ENCODE measurements at regions not wholly inside any gene's neighbourhood (a gene's known extent, or its start where the extent isn't known, plus 50 kb on each side); places are given as distances from the start of the nearest gene placed in this dataset.

- no peak overlapping the region for H3K27ac ChIP-seq (ENCODE audit: low read depth, low read length)
- peaks cover 0 to 7% (median 3%) of the 10 kb centered on the region in 5 donors for H3K27me3 ChIP-seq (ENCODE audit: control insufficient read depth in 5 of 5, insufficient read depth in 4 of 5, low read length in 5 of 5)
- H3K4me1 ChIP-seq (ENCODE audit: control insufficient read depth in 5 of 5, insufficient read depth in 5 of 5, low read length in 5 of 5): peaks cover 0 to 9% (median 3%) of the 10 kb centered on the region in 5 donors
- H3K36me3 ChIP-seq (ENCODE audit: control insufficient read depth in 5 of 5, insufficient read depth in 5 of 5, low read length in 5 of 5): no peaks in the 10 kb centered on the region
- no peak overlapping the region for H3K4me3 ChIP-seq (ENCODE audit: low read depth in 1 of 5, low read length in 5 of 5)
- H3K9me3 ChIP-seq (ENCODE audit: control insufficient read depth in 5 of 5, low read length in 5 of 5): no peaks in the 10 kb centered on the region
- H3K9ac ChIP-seq (ENCODE audit: low read length in 5 of 5): no peak overlapping the region
Observed at GRCh38 chr2:234378440-234378839, 118.4 kb downstream of the ARL4C start.

DNA sequence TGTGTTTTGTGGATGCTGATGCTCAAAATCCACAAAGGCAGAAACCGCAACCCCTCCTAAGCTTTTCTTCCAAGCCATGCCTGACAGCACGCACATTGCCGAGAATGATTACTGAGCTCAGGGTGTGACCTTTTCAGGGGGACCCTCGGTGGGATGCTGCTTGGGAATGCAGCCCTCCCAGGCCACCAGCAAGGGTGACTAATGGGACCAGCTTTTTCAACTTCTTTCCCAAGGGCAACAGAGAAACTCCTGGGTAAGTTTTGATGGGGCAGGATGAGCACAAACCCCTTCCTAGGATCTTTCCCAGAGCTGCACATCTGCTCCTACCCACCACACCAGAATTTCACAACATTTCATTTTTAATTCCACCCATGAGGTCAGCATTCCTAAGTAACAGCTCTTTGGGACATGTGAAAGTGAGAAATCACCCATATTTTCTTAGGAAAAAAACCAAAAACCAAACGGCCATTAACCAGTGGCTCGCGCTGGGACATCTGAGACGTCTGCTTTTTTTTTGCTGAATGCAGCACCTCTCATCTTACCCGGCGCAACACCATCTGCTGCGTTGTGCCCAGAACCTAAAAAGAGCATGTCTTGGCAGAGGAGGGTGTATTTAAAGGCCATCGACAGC, 119.0 kb downstream of the ARL4C start:
- no peak overlapping the region for H3K27ac ChIP-seq (ENCODE audit: low read depth, low read length)

GRCh38 chr2:234376229-234376628, 120.7 kb downstream of the ARL4C start:
- H3K27me3 ChIP-seq (ENCODE audit: control insufficient read depth in 5 of 5, insufficient read depth in 4 of 5, low read length in 5 of 5): peaks cover 0 to 7% (median 3%) of the 10 kb centered on the region in 5 donors
- H3K27ac ChIP-seq (ENCODE audit: low read depth, low read length): no peak overlapping the region

More for the DNA sequence above, 119.0 kb downstream of the ARL4C start:
- Histone ChIP-seq H3K27me3 (ENCODE audit: control insufficient read depth in 5 of 5, insufficient read depth in 4 of 5, low read length in 5 of 5) (peaks cover 0 to 7% (median 3%) of the 10 kb centered on the region in 5 donors), H3K4me1 (ENCODE audit: control insufficient read depth in 5 of 5, insufficient read depth in 5 of 5, low read length in 5 of 5) (peaks cover 0 to 9% (median 3%) of the 10 kb centered on the region in 5 donors), H3K4me3 (ENCODE audit: low read depth in 1 of 5, low read length in 5 of 5) (no peak overlapping the region), H3K9me3 (ENCODE audit: control insufficient read depth in 5 of 5, low read length in 5 of 5) (no peaks in the 10 kb centered on the region), H3K9ac (ENCODE audit: low read length in 5 of 5) (no peak overlapping the region), H3K36me3 (ENCODE audit: control insufficient read depth in 5 of 5, insufficient read depth in 5 of 5, low read length in 5 of 5) (no peaks in the 10 kb centered on the region)

DNA sequence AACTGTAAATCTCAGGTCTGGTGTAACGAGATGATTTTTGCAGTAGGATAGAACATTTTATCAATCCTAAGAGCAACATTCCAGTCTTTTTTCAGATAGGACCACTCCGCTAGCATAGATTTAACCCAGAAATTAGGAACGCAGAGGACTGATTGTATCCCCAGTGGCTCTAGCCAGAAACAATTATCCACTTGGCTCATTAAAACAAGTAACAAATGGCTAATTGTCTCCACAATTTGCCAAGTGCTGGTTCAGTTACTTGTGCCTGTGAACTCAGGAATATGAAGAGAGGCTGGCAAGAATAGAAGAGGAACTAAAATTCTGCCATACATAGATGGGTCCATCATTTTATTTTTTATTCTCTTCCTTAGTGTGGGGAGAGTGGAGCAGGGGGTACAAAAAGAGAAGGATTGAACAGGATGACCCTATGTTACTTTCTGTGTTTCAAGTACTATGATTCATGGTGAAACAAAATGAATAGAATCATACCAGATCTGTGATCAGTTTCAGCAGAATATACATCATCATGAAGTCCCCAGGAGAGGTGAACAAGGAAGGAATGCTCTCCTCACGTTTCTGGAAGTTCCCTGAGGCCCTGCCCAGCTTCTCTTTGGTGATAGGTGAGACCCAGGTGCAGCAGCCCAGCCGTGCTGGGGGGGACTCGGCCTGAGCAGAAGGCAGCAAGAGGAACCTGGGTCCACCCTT, 121.6 kb downstream of the ARL4C start:
- Histone ChIP-seq H3K4me1 (ENCODE audit: control insufficient read depth in 5 of 5, insufficient read depth in 5 of 5, low read length in 5 of 5) (peaks cover 0 to 9% (median 3%) of the 10 kb centered on the region in 5 donors), H3K27me3 (ENCODE audit: control insufficient read depth in 5 of 5, insufficient read depth in 4 of 5, low read length in 5 of 5) (peaks cover 0 to 7% (median 3%) of the 10 kb centered on the region in 5 donors)

More at GRCh38 chr2:234376229-234376628, 120.7 kb downstream of the ARL4C start:
- H3K9me3 ChIP-seq (ENCODE audit: control insufficient read depth in 5 of 5, low read length in 5 of 5): no peaks in the 10 kb centered on the region
- peaks cover 0 to 9% (median 3%) of the 10 kb centered on the region in 5 donors for H3K4me1 ChIP-seq (ENCODE audit: control insufficient read depth in 5 of 5, insufficient read depth in 5 of 5, low read length in 5 of 5)
- no peaks in the 10 kb centered on the region for H3K36me3 ChIP-seq (ENCODE audit: control insufficient read depth in 5 of 5, insufficient read depth in 5 of 5, low read length in 5 of 5)
- no peak overlapping the region for H3K4me3 ChIP-seq (ENCODE audit: low read depth in 1 of 5, low read length in 5 of 5)
- H3K9ac ChIP-seq (ENCODE audit: low read length in 5 of 5): no peak overlapping the region

GRCh38 chr2:234374736-234375135, 122.1 kb downstream of the ARL4C start:
- peaks cover 0 to 9% (median 3%) of the 10 kb centered on the region in 5 donors for H3K4me1 ChIP-seq (ENCODE audit: control insufficient read depth in 5 of 5, insufficient read depth in 5 of 5, low read length in 5 of 5)
- H3K9ac ChIP-seq (ENCODE audit: low read length in 5 of 5): no peak overlapping the region
- peaks cover 0 to 7% (median 3%) of the 10 kb centered on the region in 5 donors for H3K27me3 ChIP-seq (ENCODE audit: control insufficient read depth in 5 of 5, insufficient read depth in 4 of 5, low read length in 5 of 5)
- H3K27ac ChIP-seq (ENCODE audit: low read depth, low read length): no peak overlapping the region
- no peaks in the 10 kb centered on the region for H3K36me3 ChIP-seq (ENCODE audit: control insufficient read depth in 5 of 5, insufficient read depth in 5 of 5, low read length in 5 of 5)
- no peaks in the 10 kb centered on the region for H3K9me3 ChIP-seq (ENCODE audit: control insufficient read depth in 5 of 5, low read length in 5 of 5)
- no peak overlapping the region for H3K4me3 ChIP-seq (ENCODE audit: low read depth in 1 of 5, low read length in 5 of 5)

More for the DNA sequence above, 121.6 kb downstream of the ARL4C start:
- no peak overlapping the region for H3K27ac ChIP-seq (ENCODE audit: low read depth, low read length)
- no peak overlapping the region for H3K4me3 ChIP-seq (ENCODE audit: low read depth in 1 of 5, low read length in 5 of 5)
- no peak overlapping the region for H3K9ac ChIP-seq (ENCODE audit: low read length in 5 of 5)
- no peaks in the 10 kb centered on the region for H3K9me3 ChIP-seq (ENCODE audit: control insufficient read depth in 5 of 5, low read length in 5 of 5)
- no peaks in the 10 kb centered on the region for H3K36me3 ChIP-seq (ENCODE audit: control insufficient read depth in 5 of 5, insufficient read depth in 5 of 5, low read length in 5 of 5)

DNA sequence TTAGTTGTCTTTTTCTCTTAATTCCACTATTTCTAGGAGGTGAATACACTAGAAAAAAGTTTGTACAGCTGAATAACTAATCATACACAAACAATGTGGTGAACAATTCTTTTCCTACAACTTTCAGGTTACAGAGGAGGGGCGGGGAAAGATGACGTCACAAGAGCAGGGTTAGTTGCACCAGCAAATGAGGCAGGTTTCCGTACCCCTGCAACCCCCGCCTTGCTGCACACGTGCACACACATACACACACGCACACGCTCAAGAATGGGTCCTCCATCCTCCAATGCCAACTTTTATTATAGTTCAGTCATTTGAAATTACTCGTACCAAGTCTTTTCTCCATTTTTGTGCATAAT, 122.8 kb downstream of the ARL4C start:
- no peak overlapping the region for H3K27ac ChIP-seq (ENCODE audit: low read depth, low read length)
- H3K9ac ChIP-seq (ENCODE audit: low read length in 5 of 5): no peak overlapping the region
- no peak overlapping the region for H3K4me3 ChIP-seq (ENCODE audit: low read depth in 1 of 5, low read length in 5 of 5)
- H3K9me3 ChIP-seq (ENCODE audit: control insufficient read depth in 5 of 5, low read length in 5 of 5): no peaks in the 10 kb centered on the region
- peaks cover 0 to 7% (median 3%) of the 10 kb centered on the region in 5 donors for H3K27me3 ChIP-seq (ENCODE audit: control insufficient read depth in 5 of 5, insufficient read depth in 4 of 5, low read length in 5 of 5)
- H3K4me1 ChIP-seq (ENCODE audit: control insufficient read depth in 5 of 5, insufficient read depth in 5 of 5, low read length in 5 of 5): peaks cover 0 to 10% (median 3%) of the 10 kb centered on the region in 5 donors
- no peaks in the 10 kb centered on the region for H3K36me3 ChIP-seq (ENCODE audit: control insufficient read depth in 5 of 5, insufficient read depth in 5 of 5, low read length in 5 of 5)

DNA sequence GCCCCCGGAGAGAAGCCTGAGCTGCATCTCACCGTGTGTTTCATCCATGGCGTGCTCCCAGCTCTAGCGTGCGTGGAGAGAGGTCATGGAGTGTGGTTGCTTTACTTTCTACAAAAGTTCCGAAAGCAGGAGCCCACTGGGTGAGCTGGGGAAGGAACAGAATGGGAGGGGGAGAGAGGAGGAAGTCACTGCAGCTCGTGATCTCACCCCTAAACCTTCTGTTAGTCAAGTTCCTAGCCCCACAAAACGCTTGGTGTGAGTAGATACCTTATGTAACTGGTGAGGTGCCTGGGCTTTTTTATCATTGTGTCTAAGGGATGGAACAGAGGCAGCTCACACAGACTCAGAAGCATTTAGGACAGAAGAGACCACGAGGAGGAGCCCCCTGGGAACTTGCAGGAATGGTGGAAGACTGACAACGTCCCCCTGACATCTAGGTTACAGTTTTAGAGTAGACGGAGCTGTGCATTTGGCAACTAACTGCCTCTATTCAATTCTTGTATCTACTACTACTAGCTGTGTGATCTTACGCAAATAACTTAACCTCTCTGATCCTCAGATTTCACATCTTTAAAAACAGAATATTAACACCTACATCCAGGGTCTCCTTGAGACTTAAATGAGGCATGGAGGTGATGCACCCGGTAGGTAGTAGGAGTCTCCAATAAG, 123.3 kb downstream of the ARL4C start:
- H3K4me1 ChIP-seq (ENCODE audit: control insufficient read depth in 5 of 5, insufficient read depth in 5 of 5, low read length in 5 of 5): peaks cover 0 to 12% (median 7%) of the 10 kb centered on the region in 5 donors
- H3K4me3 ChIP-seq (ENCODE audit: low read depth in 1 of 5, low read length in 5 of 5): no peak overlapping the region
- no peaks in the 10 kb centered on the region for H3K9me3 ChIP-seq (ENCODE audit: control insufficient read depth in 5 of 5, low read length in 5 of 5)
- no peak overlapping the region for H3K27ac ChIP-seq (ENCODE audit: low read depth, low read length)
- no peak overlapping the region for H3K9ac ChIP-seq (ENCODE audit: low read length in 5 of 5)
- H3K27me3 ChIP-seq (ENCODE audit: control insufficient read depth in 5 of 5, insufficient read depth in 4 of 5, low read length in 5 of 5): peaks cover 0 to 7% (median 3%) of the 10 kb centered on the region in 5 donors
- H3K36me3 ChIP-seq (ENCODE audit: control insufficient read depth in 5 of 5, insufficient read depth in 5 of 5, low read length in 5 of 5): no peaks in the 10 kb centered on the region

DNA sequence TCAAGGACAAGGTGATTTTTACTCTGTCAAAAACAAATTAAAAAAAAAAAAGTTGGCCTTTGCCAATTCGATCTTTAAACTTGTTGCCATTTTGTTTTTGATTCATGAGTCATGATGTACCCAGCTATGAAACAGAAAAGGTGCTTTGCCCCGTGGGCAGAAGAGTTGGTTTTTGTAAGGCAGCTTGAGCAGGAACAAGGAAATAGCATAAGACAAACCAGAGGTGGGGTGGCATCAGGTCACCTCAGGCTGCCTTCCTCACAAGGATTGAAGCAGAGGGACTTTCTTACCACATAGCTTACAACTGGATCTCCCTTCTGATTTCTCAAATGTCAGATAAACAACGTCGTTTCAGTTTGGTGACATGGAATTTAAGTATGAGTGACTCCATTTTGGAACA, 123.8 kb downstream of the ARL4C start:
- Histone ChIP-seq H3K9ac (ENCODE audit: low read length in 5 of 5) (no peak overlapping the region), H3K9me3 (ENCODE audit: control insufficient read depth in 5 of 5, low read length in 5 of 5) (no peaks in the 10 kb centered on the region), H3K4me3 (ENCODE audit: low read depth in 1 of 5, low read length in 5 of 5) (no peak overlapping the region), H3K27me3 (ENCODE audit: control insufficient read depth in 5 of 5, insufficient read depth in 4 of 5, low read length in 5 of 5) (peaks cover 0 to 7% (median 3%) of the 10 kb centered on the region in 5 donors), H3K36me3 (ENCODE audit: control insufficient read depth in 5 of 5, insufficient read depth in 5 of 5, low read length in 5 of 5) (no peaks in the 10 kb centered on the region), H3K27ac (ENCODE audit: low read depth, low read length) (no peak overlapping the region), H3K4me1 (ENCODE audit: control insufficient read depth in 5 of 5, insufficient read depth in 5 of 5, low read length in 5 of 5) (peaks cover 0 to 9% (median 4%) of the 10 kb centered on the region in 5 donors)

DNA sequence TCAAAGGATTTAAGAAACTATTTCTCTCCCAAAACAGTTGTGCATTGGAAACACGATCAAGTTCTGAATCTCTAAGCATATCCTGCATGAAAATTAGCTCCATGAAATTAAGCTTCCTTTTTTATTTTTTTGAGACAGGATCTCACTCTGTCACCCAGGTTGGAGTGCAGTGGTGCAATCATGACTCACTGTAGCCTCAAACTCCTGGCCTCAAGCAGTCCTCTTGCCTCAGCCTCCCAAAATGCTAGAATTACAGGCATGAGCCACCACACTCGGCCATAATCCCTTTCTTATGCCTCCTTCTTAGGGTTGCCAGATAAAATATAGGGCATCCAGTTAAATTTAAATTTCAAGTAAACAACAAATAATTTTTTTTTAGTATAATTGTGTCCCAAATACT, 124.4 kb downstream of the ARL4C start:
- H3K27ac ChIP-seq (ENCODE audit: low read depth, low read length): no peak overlapping the region
- peaks cover 0 to 9% (median 7%) of the 10 kb centered on the region in 5 donors for H3K4me1 ChIP-seq (ENCODE audit: control insufficient read depth in 5 of 5, insufficient read depth in 5 of 5, low read length in 5 of 5)
- H3K36me3 ChIP-seq (ENCODE audit: control insufficient read depth in 5 of 5, insufficient read depth in 5 of 5, low read length in 5 of 5): no peaks in the 10 kb centered on the region
- no peak overlapping the region for H3K4me3 ChIP-seq (ENCODE audit: low read depth in 1 of 5, low read length in 5 of 5)
- no peaks in the 10 kb centered on the region for H3K9me3 ChIP-seq (ENCODE audit: control insufficient read depth in 5 of 5, low read length in 5 of 5)
- peaks cover 0 to 2% (median 0%) of the 10 kb centered on the region in 5 donors for H3K27me3 ChIP-seq (ENCODE audit: control insufficient read depth in 5 of 5, insufficient read depth in 4 of 5, low read length in 5 of 5)
- no peak overlapping the region for H3K9ac ChIP-seq (ENCODE audit: low read length in 5 of 5)

- no peaks in the 10 kb centered on the region for H3K27me3 ChIP-seq (ENCODE audit: control insufficient read depth in 5 of 5, insufficient read depth in 4 of 5, low read length in 5 of 5)
- H3K9me3 ChIP-seq (ENCODE audit: control insufficient read depth in 5 of 5, low read length in 5 of 5): no peaks in the 10 kb centered on the region
- no peaks in the 10 kb centered on the region for H3K36me3 ChIP-seq (ENCODE audit: control insufficient read depth in 5 of 5, insufficient read depth in 5 of 5, low read length in 5 of 5)
- H3K9ac ChIP-seq (ENCODE audit: low read length in 5 of 5): no peak overlapping the region
- H3K4me1 ChIP-seq (ENCODE audit: control insufficient read depth in 5 of 5, insufficient read depth in 5 of 5, low read length in 5 of 5): peaks cover 5 to 18% (median 17%) of the 10 kb centered on the region in 5 donors
- no peak overlapping the region for H3K4me3 ChIP-seq (ENCODE audit: low read depth in 1 of 5, low read length in 5 of 5)
- no peak overlapping the region for H3K27ac ChIP-seq (ENCODE audit: low read depth, low read length)
Observed at GRCh38 chr2:234368861-234369261, 128.0 kb downstream of the ARL4C start.

Measured in subcutaneous abdominal adipose tissue (tissue), 5 donors.